Upper lobe of left lung (tissue), 6 donors: ENCODE measurements at regions not wholly inside any gene's neighbourhood (a gene's known extent, or its start where the extent isn't known, plus 50 kb on each side); places are given as distances from the start of the nearest gene placed in this dataset.

Experiments used
- ATAC-seq, 2 donors: fragments of 200-7000 bp; cut with Tn5 transposase; one replicate each; pipeline ENCODE4 v1.9.1; 2022; ENCODE audit warnings: mild to moderate bottlenecking in 2 of 2, moderate library complexity in 2 of 2; ENCODE audit not compliant: low FRiP score in 2 of 2
- DNase-seq, 2 donors: peaks; one replicate each; pipeline ENCODE4 v3.0.0-alpha.2; 2019 to 2020
- H3K27ac ChIP-seq, 4 donors: fragments of 200-600 bp; sonication (generic); one replicate each; pipeline ENCODE4 v1.5.1; 2016 to 2019
- H3K27me3 ChIP-seq, 4 donors: fragments of 200-600 bp; sonication (generic); one replicate each; pipeline ENCODE4 v1.5.1; 2017 to 2019
- H3K36me3 ChIP-seq, 4 donors: fragments of 200-600 bp; sonication (generic); one replicate each; pipeline ENCODE4 v1.5.1; 2016 to 2019
- H3K4me1 ChIP-seq, 4 donors: fragments of 200-600 bp; sonication (generic); one replicate each; pipeline ENCODE4 v1.5.1; 2018 to 2019
- H3K4me3 ChIP-seq, 4 donors: fragments of 200-600 bp; sonication (generic); one replicate each; pipeline ENCODE4 v1.5.1; 2017 to 2019; ENCODE audit warnings: mild to moderate bottlenecking in 2 of 4, moderate library complexity in 1 of 4
- H3K9me3 ChIP-seq, 4 donors: fragments of 200-600 bp; sonication (generic); one replicate each; pipeline ENCODE4 v1.5.1; 2018 to 2019
- CTCF ChIP-seq, 6 experiments: fragments of 450-650 bp in 4 of 6; fragments of 200-600 bp in 2 of 6; sonication (generic) in 2 of 6; IDR thresholded peaks; one replicate each; pipeline ENCODE4 v1.5.1; 2016 to 2019; ENCODE audit warnings: antibody characterized with exemption in 6 of 6
- EP300 ChIP-seq, 4 donors: sonication (generic); formaldehyde crosslinking; IDR thresholded peaks; one replicate each; pipeline ENCODE4 v1.5.1; 2017; ENCODE audit warnings: antibody characterized with exemption in 4 of 4, control low read depth in 2 of 4
- POLR2A ChIP-seq, 4 donors: fragments of 450-650 bp; IDR thresholded peaks; one replicate each; pipeline ENCODE4 v1.5.1; 2016 to 2017; ENCODE audit warnings: antibody characterized with exemption in 4 of 4, mild to moderate bottlenecking in 2 of 4
- POLR2AphosphoS5 ChIP-seq, 2 donors: sonication (generic); formaldehyde crosslinking; IDR thresholded peaks; one replicate each; pipeline ENCODE4 v1.5.1; 2017; ENCODE audit warnings: antibody characterized with exemption in 2 of 2
- WGBS, 2 donors: methylation state at CpG; one replicate each; pipeline ENCODE4 v1.1.5; 2017 to 2018; 5-methylcytosine and 5-hydroxymethylcytosine counted together
- donor health status: DM: no; HTN: no; CAD: no; lungs with moderate emphysema.
- donor health status: DM: no; HTN: yes; CAD: no; lungs with severe emphysema.

GRCh38 chr6:9957215-9957759, 457.6 kb downstream of the TFAP2A start:
- no peaks in the 10 kb centered on the region for H3K4me1 ChIP-seq
- 84 to 86% methylated on average over 2 of the region's 2 CpGs for WGBS, 2 donors
- no peak for ATAC-seq
- DNase-seq: no peak
- H3K36me3 ChIP-seq: no peaks in the 10 kb centered on the region
- H3K4me3 ChIP-seq: no peak overlapping the region
- TF ChIP-seq EP300 (IDR thresholded peaks at IDR 0.05): no peak
- TF ChIP-seq POLR2A (IDR thresholded peaks at IDR 0.05): no peak
- TF ChIP-seq CTCF (IDR thresholded peaks at IDR 0.05): no peak
- no peak for TF ChIP-seq POLR2AphosphoS5 (IDR thresholded peaks at IDR 0.05)
- H3K9me3 ChIP-seq: no peaks in the 10 kb centered on the region
- H3K27me3 ChIP-seq: no peaks in the 10 kb centered on the region
- no peak overlapping the region for H3K27ac ChIP-seq

- no peaks in the 10 kb centered on the region for H3K9me3 ChIP-seq
- ATAC-seq (peak in 1 of 2 donors; percentile 78), DNase-seq (no peak)
- WGBS, 2 donors: 46 to 69% methylated on average over 3 of the region's 3 CpGs
- no peak overlapping the region for H3K4me3 ChIP-seq
- TF ChIP-seq POLR2AphosphoS5 (IDR thresholded peaks at IDR 0.05) (no peak), CTCF (IDR thresholded peaks at IDR 0.05) (no peak), POLR2A (IDR thresholded peaks at IDR 0.05) (no peak), EP300 (IDR thresholded peaks at IDR 0.05) (no peak)
- H3K27ac ChIP-seq: no peak overlapping the region
- no peaks in the 10 kb centered on the region for H3K36me3 ChIP-seq
- no peaks in the 10 kb centered on the region for H3K4me1 ChIP-seq
- H3K27me3 ChIP-seq: no peaks in the 10 kb centered on the region
Measured at GRCh38 chr6:9948678-9949077, 466.2 kb downstream of the TFAP2A start.

GRCh38 chr6:9943986-9944385, 470.9 kb downstream of the TFAP2A start:
- Histone ChIP-seq H3K4me3 (no peak overlapping the region), H3K4me1 (no peaks in the 10 kb centered on the region), H3K9me3 (no peaks in the 10 kb centered on the region), H3K27me3 (no peaks in the 10 kb centered on the region), H3K36me3 (no peaks in the 10 kb centered on the region), H3K27ac (no peak overlapping the region)
- DNase-seq (no peak), ATAC-seq (no peak)
- 64 to 71% methylated on average over 5 of the region's 5 CpGs for WGBS, 2 donors
- no peak for TF ChIP-seq POLR2A (IDR thresholded peaks at IDR 0.05)
- TF ChIP-seq CTCF (IDR thresholded peaks at IDR 0.05): no peak
- no peak for TF ChIP-seq POLR2AphosphoS5 (IDR thresholded peaks at IDR 0.05)
- no peak for TF ChIP-seq EP300 (IDR thresholded peaks at IDR 0.05)

GRCh38 chr6:9943026-9943425, 471.8 kb downstream of the TFAP2A start:
- no peaks in the 10 kb centered on the region for H3K27me3 ChIP-seq
- no peak for TF ChIP-seq CTCF (IDR thresholded peaks at IDR 0.05)
- TF ChIP-seq POLR2AphosphoS5 (IDR thresholded peaks at IDR 0.05): no peak
- TF ChIP-seq EP300 (IDR thresholded peaks at IDR 0.05): no peak
- TF ChIP-seq POLR2A (IDR thresholded peaks at IDR 0.05): no peak
- no peak overlapping the region for H3K4me3 ChIP-seq
- H3K4me1 ChIP-seq: no peaks in the 10 kb centered on the region
- no peaks in the 10 kb centered on the region for H3K9me3 ChIP-seq
- WGBS, 2 donors: 86 to 91% methylated on average over 9 of the region's 9 CpGs
- H3K27ac ChIP-seq: no peak overlapping the region
- H3K36me3 ChIP-seq: no peaks in the 10 kb centered on the region
- DNase-seq (no peak), ATAC-seq (no peak)

GRCh38 chr6:9942131-9942530, 472.7 kb downstream of the TFAP2A start:
- Histone ChIP-seq H3K4me3 (no peak overlapping the region), H3K4me1 (no peaks in the 10 kb centered on the region), H3K27me3 (no peaks in the 10 kb centered on the region), H3K27ac (no peak overlapping the region), H3K9me3 (no peaks in the 10 kb centered on the region), H3K36me3 (no peaks in the 10 kb centered on the region)
- ATAC-seq (no peak), DNase-seq (peak in 1 of 2 donors; percentile 73)
- 97 to 98% methylated on average over 10 to 21 of the region's 26 CpGs for WGBS, 2 donors
- TF ChIP-seq POLR2A (IDR thresholded peaks at IDR 0.05) (no peak), POLR2AphosphoS5 (IDR thresholded peaks at IDR 0.05) (no peak), EP300 (IDR thresholded peaks at IDR 0.05) (no peak), CTCF (IDR thresholded peaks at IDR 0.05) (no peak)
